Karpas-422 (cell line): ENCODE measurements at regions not wholly inside any gene's neighbourhood (a gene's known extent, or its start where the extent isn't known, plus 50 kb on each side); places are given as distances from the start of the nearest gene placed in this dataset.

Source experiments
- DNase-seq: peaks from one replicate; pipeline ENCODE4 v3.0.0-alpha.2; 2015
- H2AFZ ChIP-seq: fragments of 200-600 bp; sonication (generic); 2 replicates; pipeline ENCODE4 v1.6.1; 2014; ENCODE audit warnings: antibody characterized with exemption, low read length, mixed read lengths
- H3K27ac ChIP-seq: fragments of 200-600 bp; sonication (generic); 2 replicates; pipeline ENCODE4 v1.5.1; 2014; ENCODE audit warnings: mild to moderate bottlenecking, low read length, moderate library complexity
- H3K27me3 ChIP-seq: fragments of 200-600 bp; sonication (generic); 2 replicates; pipeline ENCODE4 v1.6.1; 2014; ENCODE audit warnings: low read length, mixed read lengths
- H3K36me3 ChIP-seq: fragments of 200-600 bp; sonication (generic); 2 replicates; pipeline ENCODE4 v1.6.1; 2014; ENCODE audit warnings: low read length, mixed read lengths; ENCODE audit not compliant: insufficient read depth
- H3K4me1 ChIP-seq: fragments of 200-600 bp; sonication (generic); 2 replicates; pipeline ENCODE4 v1.6.1; 2014; ENCODE audit warnings: mild to moderate bottlenecking, low read length, mixed read lengths
- H3K4me2 ChIP-seq: fragments of 200-600 bp; sonication (generic); 2 replicates; pipeline ENCODE4 v1.6.1; 2014; ENCODE audit warnings: low read length, low read depth, mild to moderate bottlenecking; ENCODE audit not compliant: poor library complexity, severe bottlenecking
- H3K4me3 ChIP-seq: fragments of 200-600 bp; sonication (generic); 2 replicates; pipeline ENCODE4 v1.5.1; 2014; ENCODE audit warnings: mild to moderate bottlenecking, antibody characterized with exemption, low read length, mixed read lengths
- H3K79me2 ChIP-seq: fragments of 200-600 bp; sonication (generic); 2 replicates; pipeline ENCODE4 v1.6.1; 2014; ENCODE audit warnings: mild to moderate bottlenecking, low read length, mixed read lengths
- H3K9ac ChIP-seq: fragments of 200-600 bp; sonication (generic); 2 replicates; pipeline ENCODE4 v1.6.0; 2014; ENCODE audit warnings: low read length
- H3K9me2 ChIP-seq: fragments of 200-600 bp; sonication (generic), shearing (Covaris generic); replicated peaks from 2 replicates; pipeline ENCODE4 v1.6.0; 2014; ENCODE audit warnings: mild to moderate bottlenecking, low read length, moderate library complexity; ENCODE audit not compliant: insufficient read depth
- H3K9me3 ChIP-seq: fragments of 300-700, 200-600 bp; sonication (generic); 2 replicates; pipeline ENCODE4 v1.6.1; 2014; ENCODE audit warnings: low read length, mixed read lengths
- H4K20me1 ChIP-seq: fragments of 200-600 bp; sonication (generic); 2 replicates; pipeline ENCODE4 v1.6.1; 2014; ENCODE audit warnings: mild to moderate bottlenecking, antibody characterized with exemption, low read length, low read depth; ENCODE audit not compliant: insufficient read depth

- no peaks in the 10 kb centered on the region for H3K36me3 ChIP-seq
- H3K79me2 ChIP-seq = no peaks in the 10 kb centered on the region
- H4K20me1 ChIP-seq = no peaks in the 10 kb centered on the region
- no peak overlapping the region for H3K4me3 ChIP-seq
- DNase-seq = no peak
- no peak overlapping the region for H3K27ac ChIP-seq
- no peak overlapping the region for H3K4me2 ChIP-seq
- no peak overlapping the region for H3K9ac ChIP-seq
- H3K9me2 ChIP-seq = no peaks in the 10 kb centered on the region
- H2AFZ ChIP-seq = no peak overlapping the region
- no peaks in the 10 kb centered on the region for H3K9me3 ChIP-seq
- H3K27me3 ChIP-seq = no peaks in the 10 kb centered on the region
- H3K4me1 ChIP-seq = no peaks in the 10 kb centered on the region
Measured at GRCh38 chr5:124245276-124245675, 501.2 kb downstream of the ZNF608 start.

DNA sequence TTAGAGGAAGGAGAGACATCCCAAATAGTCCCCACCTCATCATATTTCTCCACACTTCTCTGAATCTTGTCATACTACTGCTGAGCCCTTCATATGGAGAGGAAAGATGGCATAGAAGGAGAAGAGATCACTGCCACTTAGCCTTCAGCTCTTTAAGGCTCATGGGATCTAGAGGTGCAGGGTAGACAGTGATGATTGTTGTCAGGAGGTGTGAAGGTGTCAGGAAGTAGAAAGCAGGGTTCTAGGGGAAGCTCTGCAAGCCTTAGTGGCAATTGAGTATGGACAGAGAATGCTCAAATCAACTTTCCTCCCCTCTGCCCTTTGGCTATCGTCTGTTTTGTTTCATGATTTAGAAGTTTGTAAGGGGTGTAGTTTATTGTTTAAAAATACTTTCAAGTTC is 505.7 kb downstream of the ZNF608 start:
- Histone ChIP-seq H4K20me1 (no peaks in the 10 kb centered on the region), H3K4me3 (no peak overlapping the region), H3K9me2 (no peaks in the 10 kb centered on the region), H3K9ac (no peak overlapping the region), H3K27me3 (no peaks in the 10 kb centered on the region), H3K9me3 (no peaks in the 10 kb centered on the region), H3K4me2 (no peak overlapping the region), H3K4me1 (no peaks in the 10 kb centered on the region), H3K27ac (no peak overlapping the region), H3K79me2 (no peaks in the 10 kb centered on the region), H3K36me3 (no peaks in the 10 kb centered on the region), H2AFZ (no peak overlapping the region)
- DNase-seq = no peak

DNA sequence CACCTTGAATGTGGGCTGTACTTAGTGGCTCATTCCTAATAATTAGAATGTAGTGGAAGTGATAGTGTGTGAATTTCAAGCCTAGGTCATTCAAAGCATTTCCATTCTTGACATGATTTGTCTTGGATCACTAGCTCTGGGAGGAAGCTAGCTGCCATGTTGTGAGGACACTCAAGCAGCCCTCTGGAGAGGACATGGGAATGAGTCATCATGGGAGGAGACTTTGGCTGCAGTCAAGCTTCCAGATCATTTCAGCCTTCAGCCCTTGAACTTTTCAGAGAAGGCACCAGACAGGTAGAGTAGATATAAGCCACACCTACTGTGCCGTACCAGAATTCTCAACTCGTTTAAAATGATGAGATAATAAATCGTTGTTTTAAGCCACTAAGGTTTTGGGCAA is 506.9 kb downstream of the ZNF608 start:
- H3K79me2 ChIP-seq = no peaks in the 10 kb centered on the region
- no peak overlapping the region for H3K27ac ChIP-seq
- H3K9me2 ChIP-seq = no peaks in the 10 kb centered on the region
- no peak overlapping the region for H3K9ac ChIP-seq
- H2AFZ ChIP-seq = no peak overlapping the region
- no peaks in the 10 kb centered on the region for H3K27me3 ChIP-seq
- no peaks in the 10 kb centered on the region for H3K4me1 ChIP-seq
- no peak overlapping the region for H3K4me2 ChIP-seq
- no peak overlapping the region for H3K4me3 ChIP-seq
- H4K20me1 ChIP-seq = no peaks in the 10 kb centered on the region
- DNase-seq = no peak
- no peaks in the 10 kb centered on the region for H3K36me3 ChIP-seq
- H3K9me3 ChIP-seq = no peaks in the 10 kb centered on the region

- Histone ChIP-seq H3K4me3 (no peak overlapping the region), H3K9me3 (no peaks in the 10 kb centered on the region), H3K27ac (no peak overlapping the region), H3K9ac (no peak overlapping the region), H3K4me2 (no peak overlapping the region), H3K4me1 (no peaks in the 10 kb centered on the region), H3K27me3 (no peaks in the 10 kb centered on the region), H3K79me2 (no peaks in the 10 kb centered on the region), H4K20me1 (no peaks in the 10 kb centered on the region), H3K9me2 (no peaks in the 10 kb centered on the region), H2AFZ (no peak overlapping the region), H3K36me3 (no peaks in the 10 kb centered on the region)
- no peak for DNase-seq
Measured at GRCh38 chr5:124238350-124238749, 508.1 kb downstream of the ZNF608 start.

- Histone ChIP-seq H3K9me3 (no peaks in the 10 kb centered on the region), H3K4me2 (no peak overlapping the region)
Measured at GRCh38 chr5:124237206-124237695, 509.2 kb downstream of the ZNF608 start.

DNA sequence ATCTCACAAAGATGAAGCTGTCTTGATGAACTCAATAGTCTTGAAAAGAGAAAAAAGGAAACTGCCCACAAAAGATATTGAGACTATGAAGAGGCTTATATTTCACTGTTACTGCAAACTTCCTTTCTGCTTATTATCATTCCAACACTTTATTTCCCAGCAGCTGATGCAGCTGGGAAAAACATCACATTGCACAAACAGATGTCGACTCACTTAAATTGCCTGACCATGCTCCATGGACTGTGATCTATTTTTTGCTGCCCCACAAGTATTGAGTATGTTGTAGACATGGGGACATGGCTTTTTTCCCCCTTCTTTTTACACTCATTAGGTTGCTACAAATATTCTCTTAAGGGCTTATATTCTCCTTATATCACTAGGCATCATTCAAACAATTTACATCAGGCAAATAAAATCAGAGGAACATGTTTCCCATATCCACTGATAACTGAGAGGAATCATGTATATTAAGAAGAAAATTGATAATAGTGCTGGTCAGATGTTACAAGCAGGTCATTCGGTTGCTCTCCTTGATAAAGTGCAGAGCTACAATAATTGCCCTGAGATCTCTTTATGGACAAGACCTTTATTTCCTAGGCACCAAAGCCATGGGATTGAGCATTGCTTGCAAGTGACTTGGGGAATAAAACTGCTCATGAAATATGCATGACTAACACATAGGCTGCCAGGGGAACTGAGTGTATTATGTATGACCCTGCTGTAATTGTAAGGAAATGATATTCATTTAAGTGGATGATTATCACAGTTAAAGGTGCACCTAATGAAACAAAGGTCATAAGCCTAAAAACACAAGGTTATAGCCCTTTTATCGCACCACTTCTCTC is 509.9 kb downstream of the ZNF608 start:
- DNase-seq = no peak
- no peak overlapping the region for H2AFZ ChIP-seq
- H3K9ac ChIP-seq = no peak overlapping the region
- no peak overlapping the region for H3K27ac ChIP-seq
- H3K79me2 ChIP-seq = no peaks in the 10 kb centered on the region
- no peaks in the 10 kb centered on the region for H3K4me1 ChIP-seq
- H3K27me3 ChIP-seq = no peaks in the 10 kb centered on the region
- H3K9me2 ChIP-seq = no peaks in the 10 kb centered on the region
- H3K4me2 ChIP-seq = no peak overlapping the region
- H3K36me3 ChIP-seq = no peaks in the 10 kb centered on the region
- no peaks in the 10 kb centered on the region for H4K20me1 ChIP-seq
- no peak overlapping the region for H3K4me3 ChIP-seq
- no peaks in the 10 kb centered on the region for H3K9me3 ChIP-seq

More at GRCh38 chr5:124237206-124237695, 509.2 kb downstream of the ZNF608 start:
- H3K27me3 ChIP-seq = no peaks in the 10 kb centered on the region
- no peaks in the 10 kb centered on the region for H3K36me3 ChIP-seq
- H3K4me3 ChIP-seq = no peak overlapping the region
- DNase-seq = no peak
- H3K79me2 ChIP-seq = no peaks in the 10 kb centered on the region
- H2AFZ ChIP-seq = no peak overlapping the region
- H3K9ac ChIP-seq = no peak overlapping the region
- no peaks in the 10 kb centered on the region for H3K9me2 ChIP-seq
- no peak overlapping the region for H3K27ac ChIP-seq
- H3K4me1 ChIP-seq = no peaks in the 10 kb centered on the region
- H4K20me1 ChIP-seq = no peaks in the 10 kb centered on the region

DNA sequence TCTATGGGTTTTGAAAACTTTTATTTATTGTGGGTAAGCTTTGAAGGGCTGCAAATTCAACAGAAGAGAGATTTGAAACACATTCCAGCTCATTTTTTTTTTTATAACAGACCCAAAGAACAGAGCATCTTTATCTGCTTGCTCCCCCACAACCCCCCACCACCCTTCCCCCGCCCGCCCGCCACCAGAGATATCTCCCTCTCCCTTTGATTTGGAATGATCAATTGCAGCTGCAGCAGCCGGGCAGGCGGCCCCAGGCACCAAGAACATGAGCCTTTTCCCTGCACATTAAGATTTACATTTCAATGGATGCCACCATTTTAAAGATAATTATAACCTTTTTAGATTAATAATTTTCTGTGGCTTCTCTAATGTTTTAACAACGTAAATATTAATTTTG is 510.9 kb downstream of the ZNF608 start:
- H3K27me3 ChIP-seq = no peaks in the 10 kb centered on the region
- no peak for DNase-seq
- no peak overlapping the region for H2AFZ ChIP-seq
- H3K9me2 ChIP-seq = no peaks in the 10 kb centered on the region
- no peaks in the 10 kb centered on the region for H4K20me1 ChIP-seq
- H3K9me3 ChIP-seq = no peaks in the 10 kb centered on the region
- H3K79me2 ChIP-seq = no peaks in the 10 kb centered on the region
- no peak overlapping the region for H3K4me2 ChIP-seq
- H3K27ac ChIP-seq = no peak overlapping the region
- no peak overlapping the region for H3K9ac ChIP-seq
- H3K36me3 ChIP-seq = no peaks in the 10 kb centered on the region
- no peak overlapping the region for H3K4me3 ChIP-seq
- no peaks in the 10 kb centered on the region for H3K4me1 ChIP-seq

- H3K4me3 ChIP-seq = no peak overlapping the region
- no peaks in the 10 kb centered on the region for H3K27me3 ChIP-seq
- DNase-seq = no peak
- H4K20me1 ChIP-seq = no peaks in the 10 kb centered on the region
- no peaks in the 10 kb centered on the region for H3K79me2 ChIP-seq
- no peaks in the 10 kb centered on the region for H3K36me3 ChIP-seq
- no peaks in the 10 kb centered on the region for H3K9me2 ChIP-seq
- H3K9me3 ChIP-seq = no peaks in the 10 kb centered on the region
- no peak overlapping the region for H3K27ac ChIP-seq
- H3K9ac ChIP-seq = no peak overlapping the region
- no peak overlapping the region for H3K4me2 ChIP-seq
- no peak overlapping the region for H2AFZ ChIP-seq
- no peaks in the 10 kb centered on the region for H3K4me1 ChIP-seq
Measured at GRCh38 chr5:124234770-124235562, 511.5 kb downstream of the ZNF608 start.
